ENCODE measurements at regions not wholly inside any gene's neighbourhood (a gene's known extent, or its start where the extent isn't known, plus 50 kb on each side); places are given as distances from the start of the nearest gene placed in this dataset.

DNA sequence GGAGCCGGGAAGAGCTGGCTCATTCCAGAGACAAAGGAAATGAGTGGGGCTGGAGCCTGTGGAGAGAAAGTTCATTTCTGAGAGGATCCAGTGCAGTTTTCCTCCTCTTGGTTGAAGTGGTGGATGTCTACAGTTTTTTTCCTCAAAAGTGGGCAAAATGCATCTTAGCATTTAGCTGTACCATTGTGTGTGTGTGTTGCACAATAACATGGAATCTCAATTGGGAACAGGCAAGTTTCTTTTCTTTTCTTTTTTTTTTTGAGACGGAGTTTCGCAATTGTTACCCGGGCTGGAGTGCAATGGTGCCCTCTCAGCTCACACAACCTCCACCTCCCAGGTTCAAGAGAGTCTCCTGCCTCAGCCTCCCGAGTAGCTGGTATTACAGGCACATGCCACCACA is 101.5 kb upstream of the UBE2E1 start:
- no peak for ATAC-seq (ENCODE audit: low read depth)
- CTCF ChIA-PET = no interaction called here
- peaks cover 2% of the 10 kb centered on the region for H3K4me1 Mint-ChIP-seq
- H3K27ac Mint-ChIP-seq = no peak overlapping the region
- no peaks in the 10 kb centered on the region for H3K36me3 Mint-ChIP-seq (ENCODE audit: low read depth)
- no peaks in the 10 kb centered on the region for H3K27me3 Mint-ChIP-seq
- DNase-seq = no peak
- H3K9me3 Mint-ChIP-seq = peaks cover 2% of the 10 kb centered on the region
- TF ChIP-seq, protein P1, sequence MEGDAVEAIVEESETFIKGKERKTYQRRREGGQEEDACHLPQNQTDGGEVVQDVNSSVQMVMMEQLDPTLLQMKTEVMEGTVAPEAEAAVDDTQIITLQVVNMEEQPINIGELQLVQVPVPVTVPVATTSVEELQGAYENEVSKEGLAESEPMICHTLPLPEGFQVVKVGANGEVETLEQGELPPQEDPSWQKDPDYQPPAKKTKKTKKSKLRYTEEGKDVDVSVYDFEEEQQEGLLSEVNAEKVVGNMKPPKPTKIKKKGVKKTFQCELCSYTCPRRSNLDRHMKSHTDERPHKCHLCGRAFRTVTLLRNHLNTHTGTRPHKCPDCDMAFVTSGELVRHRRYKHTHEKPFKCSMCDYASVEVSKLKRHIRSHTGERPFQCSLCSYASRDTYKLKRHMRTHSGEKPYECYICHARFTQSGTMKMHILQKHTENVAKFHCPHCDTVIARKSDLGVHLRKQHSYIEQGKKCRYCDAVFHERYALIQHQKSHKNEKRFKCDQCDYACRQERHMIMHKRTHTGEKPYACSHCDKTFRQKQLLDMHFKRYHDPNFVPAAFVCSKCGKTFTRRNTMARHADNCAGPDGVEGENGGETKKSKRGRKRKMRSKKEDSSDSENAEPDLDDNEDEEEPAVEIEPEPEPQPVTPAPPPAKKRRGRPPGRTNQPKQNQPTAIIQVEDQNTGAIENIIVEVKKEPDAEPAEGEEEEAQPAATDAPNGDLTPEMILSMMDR (IDR thresholded peaks at IDR 0.05) = no peak
- no peak overlapping the region for H3K4me3 Mint-ChIP-seq
- intact Hi-C loops (cut with micrococcal nuclease) = no loop called here
- POLR2A ChIA-PET = no interaction called here

DNA sequence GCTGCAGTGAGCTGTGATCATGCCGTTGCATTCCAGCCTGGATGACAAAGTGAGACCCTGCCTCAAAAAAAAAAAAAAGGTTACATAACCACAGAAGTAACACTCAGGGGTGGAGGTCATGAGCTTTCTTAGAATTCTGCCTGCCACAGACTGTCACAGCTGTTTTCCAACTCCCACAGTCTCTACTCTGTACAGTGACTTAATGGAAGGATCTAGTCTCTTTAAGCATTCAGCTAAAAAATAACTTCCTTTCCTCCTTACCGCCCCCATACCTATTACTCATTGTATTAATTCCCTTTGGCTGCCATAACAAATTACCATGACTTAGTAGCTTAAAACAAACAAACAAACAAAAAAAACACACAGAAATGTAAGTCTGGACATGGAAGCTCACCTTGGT is 99.6 kb upstream of the UBE2E1 start:
- Mint-ChIP-seq H3K36me3 (ENCODE audit: low read depth) (no peaks in the 10 kb centered on the region), H3K27ac (no peak overlapping the region), H3K4me1 (peaks cover 2% of the 10 kb centered on the region), H3K9me3 (peaks cover 2% of the 10 kb centered on the region), H3K27me3 (no peaks in the 10 kb centered on the region), H3K4me3 (no peak overlapping the region)
- ATAC-seq (ENCODE audit: low read depth) (no peak), DNase-seq (no peak)
- intact Hi-C loops (cut with micrococcal nuclease) = no loop called here
- TF ChIP-seq, protein P1 (IDR thresholded peaks at IDR 0.05) = no peak
- ChIA-PET POLR2A (interaction anchor here (0.7 kb wide), 1 partner anchor 236 kb away, joined by 5 read pairs; no protein-coding TSS in a partner anchor), CTCF (no interaction called here)

DNA sequence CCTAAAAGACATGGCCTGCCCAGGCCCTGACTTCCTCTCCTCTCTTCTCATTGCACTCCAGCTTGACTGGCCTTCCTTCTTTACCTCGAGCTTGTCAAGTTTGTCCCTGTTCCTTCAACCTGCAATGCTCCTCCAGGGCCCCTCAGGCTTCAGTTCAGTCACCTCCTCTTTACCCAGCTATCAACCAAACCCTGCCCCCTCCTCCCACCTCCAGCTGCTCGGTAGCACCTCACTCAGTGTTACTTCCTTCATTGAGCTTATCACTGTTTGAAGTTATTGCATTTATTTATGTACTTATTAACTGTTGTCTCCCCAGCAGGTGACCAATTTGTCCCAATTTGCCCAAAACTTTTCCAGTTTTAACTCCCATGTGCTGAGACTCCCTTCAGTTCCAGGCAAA is 95.8 kb upstream of the UBE2E1 start:
- CTCF ChIA-PET = interaction anchor here (1.0 kb wide), 1 partner anchor 14 kb away, joined by 3 read pairs; no protein-coding TSS in a partner anchor
- TF ChIP-seq, protein P1 (IDR thresholded peaks at IDR 0.05) = no peak
- no peak for DNase-seq
- POLR2A ChIA-PET = no interaction called here
- intact Hi-C loops (cut with micrococcal nuclease) = no loop called here
- H3K27me3 Mint-ChIP-seq = peaks cover 2% of the 10 kb centered on the region
- no peak overlapping the region for H3K27ac Mint-ChIP-seq
- peaks cover 2% of the 10 kb centered on the region for H3K9me3 Mint-ChIP-seq
- no peak for ATAC-seq (ENCODE audit: low read depth)
- H3K36me3 Mint-ChIP-seq (ENCODE audit: low read depth) = no peaks in the 10 kb centered on the region
- no peak overlapping the region for H3K4me3 Mint-ChIP-seq
- H3K4me1 Mint-ChIP-seq = peaks cover 13% of the 10 kb centered on the region

DNA sequence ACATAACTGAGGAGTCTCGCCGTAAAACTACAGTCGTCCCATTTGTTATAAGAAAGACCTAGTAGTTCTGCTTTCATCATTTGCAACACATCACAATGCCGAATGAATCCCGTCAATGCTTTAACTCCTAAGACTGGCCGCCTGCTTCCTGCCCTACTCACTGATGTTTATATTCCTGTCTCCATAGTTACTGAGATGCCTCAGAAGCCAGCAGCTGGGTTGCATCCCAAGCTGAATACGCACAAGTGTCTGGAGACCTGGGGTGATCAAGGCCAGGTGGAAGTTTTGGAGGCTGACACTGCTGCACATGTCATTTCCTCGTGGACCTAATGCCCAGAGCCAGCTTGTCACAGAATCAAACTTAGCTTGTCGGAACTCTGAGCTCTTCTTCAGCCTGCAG is 95.2 kb upstream of the UBE2E1 start:
- ChIA-PET CTCF (interaction anchor here (1.0 kb wide), 1 partner anchor 14 kb away, joined by 3 read pairs; no protein-coding TSS in a partner anchor), POLR2A (no interaction called here)
- no peaks in the 10 kb centered on the region for H3K36me3 Mint-ChIP-seq (ENCODE audit: low read depth)
- no peak overlapping the region for H3K27ac Mint-ChIP-seq
- intact Hi-C loops (cut with micrococcal nuclease) = no loop called here
- ATAC-seq (ENCODE audit: low read depth) (no peak), DNase-seq (no peak)
- H3K4me1 Mint-ChIP-seq = peaks cover 13% of the 10 kb centered on the region
- H3K4me3 Mint-ChIP-seq = no peak overlapping the region
- H3K9me3 Mint-ChIP-seq = peaks cover 3% of the 10 kb centered on the region
- TF ChIP-seq, protein P1 (IDR thresholded peaks at IDR 0.05) = no peak
- peaks cover 2% of the 10 kb centered on the region for H3K27me3 Mint-ChIP-seq

DNA sequence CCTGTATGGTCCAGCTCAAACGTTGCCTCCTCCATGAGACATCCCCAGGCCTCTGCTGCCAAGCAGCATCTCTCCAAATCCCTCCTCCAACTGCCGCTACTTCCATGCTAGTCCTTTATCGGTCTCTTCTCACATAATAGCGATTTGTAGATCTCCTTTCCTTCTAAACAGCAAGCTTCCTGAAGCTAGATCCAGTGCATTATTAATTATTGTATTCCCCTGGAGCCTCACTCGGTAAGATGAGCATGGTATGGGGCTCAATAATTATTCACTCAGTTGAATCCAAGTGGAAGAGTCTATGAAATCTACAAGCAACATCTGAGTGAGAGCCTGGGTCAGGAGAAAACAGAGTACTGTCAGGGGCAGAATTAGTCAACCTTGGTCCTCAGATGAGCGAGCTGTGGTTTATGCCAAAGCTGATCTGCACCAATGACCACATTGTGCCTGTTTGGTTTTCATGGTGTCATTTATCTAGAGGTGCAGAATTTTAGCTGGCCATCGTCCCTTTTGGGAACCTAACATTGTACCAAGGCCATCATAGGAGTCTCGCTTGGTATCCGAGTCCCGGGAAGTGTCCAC is 93.8 kb upstream of the UBE2E1 start:
- Mint-ChIP-seq H3K9me3 (peaks cover 7% of the 10 kb centered on the region), H3K27ac (no peak overlapping the region), H3K4me3 (no peak overlapping the region), H3K27me3 (peaks cover 2% of the 10 kb centered on the region), H3K36me3 (ENCODE audit: low read depth) (no peaks in the 10 kb centered on the region), H3K4me1 (peaks cover 17% of the 10 kb centered on the region)
- ChIA-PET POLR2A (no interaction called here), CTCF (no interaction called here)
- TF ChIP-seq, protein P1 (IDR thresholded peaks at IDR 0.05) = no peak
- DNase-seq (no peak), ATAC-seq (ENCODE audit: low read depth) (peak; percentile 42)
- intact Hi-C loops (cut with micrococcal nuclease) = no loop called here
